Suppressor macrophage treated with lipopolysaccharide for 1 hour (primary cell): ENCODE measurements at regions not wholly inside any gene's neighbourhood (a gene's known extent, or its start where the extent isn't known, plus 50 kb on each side); places are given as distances from the start of the nearest gene placed in this dataset.
A peak's percentile ranks its signal among the peaks of the same experiment; 100 is the strongest.
"Not testable (repeated sequence)": the region's sequence is repeated elsewhere in the genome, so short reads cannot be mapped to it uniquely, and the experiment has no call there.

Experiments used
- DNase-seq, 3 donors: peaks; one replicate each; pipeline ENCODE4 v3.0.0-alpha.2; 2020 to 2022

DNA sequence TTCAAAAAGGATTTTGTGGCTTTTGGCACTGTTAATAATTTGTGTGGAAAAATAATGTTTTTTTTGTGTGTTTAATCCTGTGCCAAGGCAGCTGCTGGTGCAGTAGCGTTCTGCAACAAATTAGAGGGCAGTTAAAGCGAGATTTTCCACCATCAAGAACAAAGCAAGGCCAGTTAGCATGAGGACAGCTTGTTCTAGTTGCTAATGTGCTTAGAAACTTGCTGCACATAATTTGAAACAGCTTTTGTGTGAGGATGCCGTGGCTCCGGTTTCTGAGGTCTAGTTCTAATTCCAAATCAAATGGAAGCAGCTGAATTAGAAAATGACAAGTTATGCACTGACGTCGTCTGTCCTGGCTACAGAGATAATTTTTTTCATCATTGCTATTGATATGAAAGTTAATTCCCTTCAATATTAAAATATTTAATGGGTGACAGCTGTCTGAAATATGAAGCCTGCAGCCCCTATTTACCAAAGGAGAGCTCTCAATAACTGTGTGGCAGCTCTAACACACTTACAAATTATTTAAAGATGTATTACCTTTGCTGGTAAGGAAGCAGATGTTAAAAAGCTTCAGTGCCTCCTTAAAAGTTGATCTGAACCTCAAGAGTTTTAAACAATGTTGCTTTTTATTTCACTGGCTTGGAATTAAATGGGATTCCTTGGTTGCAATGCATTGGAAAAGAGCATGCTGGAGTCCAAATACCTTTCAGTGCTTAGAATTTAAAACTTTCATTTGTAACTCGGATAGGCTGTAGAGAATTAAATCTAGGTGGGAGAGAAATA lies 128.6 kb downstream of the SPATA31D1 start:
- no peak for DNase-seq

GRCh38 chr9:82122731-82123130 lies 134.2 kb downstream of the SPATA31D1 start:
- no peak for DNase-seq

DNA sequence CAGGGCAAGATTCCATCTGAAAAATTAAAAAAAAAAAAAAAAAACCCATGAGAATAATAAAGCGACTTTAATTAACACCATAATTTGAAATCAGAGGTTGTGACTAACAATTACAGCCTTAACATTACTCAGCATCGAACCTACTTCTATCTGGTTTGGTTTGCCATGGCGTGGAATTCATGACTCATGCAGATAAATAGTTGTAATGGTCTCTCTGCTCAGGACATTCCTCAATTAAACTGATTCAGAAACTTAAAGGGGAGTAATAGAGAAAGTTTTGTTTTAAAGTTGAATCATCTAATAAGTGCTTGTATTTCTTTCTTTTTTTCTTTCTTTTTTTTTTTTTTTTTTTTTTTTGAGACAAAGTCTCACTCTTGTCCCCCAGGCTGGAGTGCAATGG lies 135.5 kb downstream of the SPATA31D1 start:
- no peak for DNase-seq

DNA sequence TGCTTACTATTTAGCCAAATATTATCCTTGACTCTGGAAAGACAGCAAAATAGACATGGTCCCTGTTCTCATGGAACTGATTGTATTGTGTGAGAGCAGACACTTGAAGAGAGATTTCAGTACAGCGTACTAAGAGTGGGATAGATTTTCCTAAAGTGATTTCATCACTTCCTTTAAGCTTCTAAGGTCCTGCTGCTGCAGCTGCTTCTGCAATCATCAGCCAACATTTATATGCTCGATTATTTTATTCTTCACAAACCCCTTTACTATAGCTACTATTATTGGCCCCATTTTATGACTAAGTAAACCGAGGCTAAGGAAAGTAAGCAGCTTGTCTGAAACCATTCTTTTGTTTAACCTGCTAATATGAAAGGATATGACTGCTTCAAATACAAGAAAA lies 137.7 kb downstream of the SPATA31D1 start:
- peak in 2 of 3 donors; percentile 17 to 22 for DNase-seq

DNA sequence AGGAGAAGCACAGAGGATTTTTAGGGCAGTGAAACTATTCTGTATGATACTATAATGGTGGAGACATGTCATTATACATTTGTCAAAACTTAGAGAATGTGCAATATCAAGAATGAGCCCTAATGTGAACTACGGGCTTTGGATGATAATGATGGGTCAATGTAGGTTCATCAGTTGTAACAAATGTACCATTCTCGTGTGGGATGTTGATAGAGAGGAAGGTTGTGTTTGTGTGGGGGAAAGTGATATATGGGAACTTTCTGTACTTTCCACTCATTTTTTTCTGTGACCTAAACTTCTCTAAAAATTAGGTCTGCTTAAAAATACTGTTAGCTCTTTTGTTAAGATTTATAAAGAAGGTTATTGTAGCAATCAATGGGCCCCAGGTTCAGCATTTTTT lies 138.9 kb downstream of the SPATA31D1 start:
- peak; percentile 49 to 68 (median 65) for DNase-seq

DNA sequence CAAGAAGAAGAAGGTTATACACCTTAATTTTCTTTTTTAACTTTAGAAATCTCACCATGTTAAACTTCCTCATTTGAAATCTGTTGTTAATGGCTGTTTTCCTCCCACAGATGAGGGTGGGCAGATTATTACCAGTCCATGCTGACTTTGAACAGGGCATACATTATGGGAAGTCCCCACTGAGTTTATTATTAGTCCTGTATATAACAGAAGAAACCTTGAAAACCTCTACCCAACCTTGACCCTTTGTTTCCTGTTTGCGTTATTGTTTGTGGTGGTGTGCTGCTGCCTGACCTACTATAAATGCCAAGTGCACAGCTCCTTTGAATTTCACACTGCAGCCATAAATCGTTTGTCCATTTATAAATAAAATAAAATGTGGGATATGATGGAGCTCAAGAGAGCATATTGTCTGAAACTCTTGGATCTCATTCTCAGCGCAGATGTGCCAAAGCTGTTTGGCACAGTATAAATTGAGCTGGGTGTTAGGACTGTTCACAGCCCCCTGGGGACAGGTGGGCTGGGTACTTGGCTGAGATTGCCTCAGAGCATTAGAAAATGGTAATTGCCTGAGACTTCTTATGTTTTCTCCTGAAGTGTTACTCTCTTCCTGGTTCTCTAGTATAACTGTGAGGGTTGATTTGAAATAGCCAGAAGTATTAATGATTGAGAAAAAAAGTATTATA lies 139.6 kb downstream of the SPATA31D1 start:
- peak; percentile 65 to 73 (median 72) for DNase-seq

DNA sequence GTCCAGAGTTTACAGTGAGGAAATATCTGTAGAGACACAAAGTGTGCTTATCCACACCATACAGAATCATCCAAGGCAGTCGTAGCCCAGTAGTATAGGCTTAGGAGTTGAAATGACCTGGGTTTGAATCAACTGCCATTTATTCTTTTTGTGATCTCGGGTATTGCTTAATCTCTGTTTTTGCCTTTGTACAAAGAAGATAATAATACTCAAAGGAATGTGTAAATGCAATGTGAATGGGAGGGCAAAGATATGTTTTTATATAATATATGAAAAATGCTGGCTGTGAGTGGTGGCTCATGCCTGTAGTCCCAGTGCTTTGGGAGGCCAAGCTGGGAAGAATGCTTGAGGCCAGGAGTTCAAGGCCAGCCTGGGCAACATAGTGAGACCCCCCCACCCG lies 141.1 kb downstream of the SPATA31D1 start:
- no peak for DNase-seq

DNA sequence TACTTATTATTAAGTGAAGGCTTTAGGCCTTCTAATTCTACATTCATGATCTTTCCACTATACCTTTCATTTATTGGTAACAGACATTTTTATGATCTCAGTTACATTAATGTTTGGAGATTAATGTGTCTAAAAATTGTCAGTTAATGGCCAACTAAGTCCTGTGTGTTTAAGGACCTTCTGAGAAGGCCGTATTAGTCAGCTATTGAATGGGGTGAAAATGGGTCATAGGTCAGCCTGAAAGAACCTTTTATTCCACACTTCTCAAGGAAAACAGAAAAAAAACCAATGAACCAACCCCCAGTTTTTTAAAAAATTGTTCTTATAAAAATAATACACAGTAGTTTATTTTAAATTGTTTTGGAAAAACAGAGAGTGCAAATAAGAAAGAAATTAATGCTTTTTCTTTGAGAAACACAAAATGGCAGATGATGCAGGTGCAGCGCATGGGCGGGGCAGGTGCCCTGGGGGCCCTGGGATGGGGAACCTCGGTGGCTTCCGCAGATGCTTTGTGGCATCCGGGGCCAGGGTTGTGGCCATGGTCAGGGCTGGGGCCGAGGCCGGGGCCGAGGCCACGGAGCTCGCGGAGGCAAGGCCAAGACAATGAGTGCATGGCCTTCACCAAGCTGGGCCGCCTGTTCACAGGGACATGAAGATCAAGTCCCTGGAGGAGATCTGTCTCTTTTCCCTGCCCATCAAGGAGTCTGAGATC lies 141.9 kb downstream of the SPATA31D1 start:
- DNase-seq: peak in 1 of 3 donors; percentile 25

GRCh38 chr9:82131072-82131471 lies 142.5 kb downstream of the SPATA31D1 start:
- DNase-seq: no peak

DNA sequence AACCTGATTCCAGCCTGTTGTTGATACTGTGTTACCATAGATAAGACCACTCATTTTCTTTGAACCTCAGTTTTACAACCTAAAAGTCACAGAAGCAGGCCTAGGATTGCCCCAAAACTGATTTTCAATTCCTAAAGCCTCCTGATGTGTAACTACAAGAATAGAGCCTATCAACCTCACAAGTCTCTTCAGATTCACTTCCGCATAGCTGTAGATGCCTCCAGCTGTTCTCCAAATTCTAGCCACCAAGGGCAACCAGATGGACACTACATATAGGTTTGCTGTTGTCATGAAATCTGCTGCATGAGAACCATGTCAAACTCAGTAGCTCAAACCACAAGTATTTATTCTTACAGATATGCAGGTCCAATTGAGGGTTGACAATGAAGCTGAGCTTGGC lies 143.5 kb downstream of the SPATA31D1 start:
- no peak for DNase-seq

- no peak for DNase-seq
These were observed 145.4 kb downstream of the SPATA31D1 start for GRCh38 chr9:82134010-82134409.

DNA sequence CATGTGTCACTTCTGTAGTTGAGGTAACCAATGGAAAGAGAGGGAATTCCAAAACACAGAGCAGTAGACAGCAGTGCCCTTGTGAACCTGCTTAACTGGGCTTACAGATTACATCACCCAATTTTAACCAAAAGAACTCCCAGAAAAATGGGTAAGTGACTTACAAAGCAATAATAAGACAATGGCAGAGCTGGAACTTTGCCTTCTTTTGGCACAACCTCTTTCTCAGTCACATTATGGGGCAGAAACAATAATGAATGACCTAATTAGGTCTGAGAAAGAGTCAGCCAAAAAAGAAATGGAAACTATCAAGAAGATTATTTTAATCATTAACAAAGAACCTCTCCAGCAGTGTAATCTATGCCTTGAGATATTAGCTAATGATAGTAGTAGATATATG lies 146.5 kb downstream of the SPATA31D1 start:
- DNase-seq: no peak

- not testable (repeated sequence) for DNase-seq
These were observed 149.5 kb downstream of the SPATA31D1 start for GRCh38 chr9:82138081-82138480.

DNA sequence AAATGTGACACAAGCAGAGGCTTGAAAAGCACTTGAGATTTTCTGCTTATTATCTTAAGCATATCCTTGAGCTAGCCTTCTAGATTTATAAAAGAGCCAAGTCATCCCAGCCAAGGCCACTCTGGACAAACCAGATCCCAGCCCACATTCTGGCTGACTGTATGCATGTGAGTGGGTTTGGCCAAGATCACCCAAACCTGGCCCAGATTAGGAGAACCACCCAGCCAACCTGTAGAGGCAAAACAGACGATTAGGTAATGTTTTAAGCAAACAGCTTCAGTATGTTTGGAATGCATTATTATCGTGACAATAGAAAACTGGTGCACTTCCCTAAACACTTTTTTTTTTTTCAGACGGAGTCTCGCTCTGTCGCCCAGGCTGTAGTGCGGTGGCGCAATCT lies 151.9 kb downstream of the SPATA31D1 start:
- no peak for DNase-seq

- no peak for DNase-seq
These were observed 156.2 kb downstream of the SPATA31D1 start for GRCh38 chr9:82144803-82145202.

DNA sequence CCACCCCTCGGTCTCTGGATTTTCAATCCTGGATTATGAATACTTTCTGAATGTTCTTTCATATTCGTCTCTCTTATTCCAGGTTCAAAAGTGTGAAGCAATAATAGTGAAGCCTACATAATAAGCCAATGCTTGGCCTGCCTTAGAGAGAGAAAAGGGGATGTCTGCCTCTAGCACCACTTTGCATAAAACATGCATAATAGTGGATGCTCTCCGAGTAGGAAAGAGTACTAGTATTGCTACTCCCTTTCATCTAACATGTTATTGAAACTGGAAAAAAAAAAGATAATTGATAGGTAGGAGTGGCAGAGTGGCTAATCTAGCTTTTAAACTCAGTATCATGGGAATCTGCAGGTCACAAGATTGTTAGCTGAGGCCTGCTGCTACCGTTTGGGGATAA lies 158.1 kb downstream of the SPATA31D1 start:
- no peak for DNase-seq

DNA sequence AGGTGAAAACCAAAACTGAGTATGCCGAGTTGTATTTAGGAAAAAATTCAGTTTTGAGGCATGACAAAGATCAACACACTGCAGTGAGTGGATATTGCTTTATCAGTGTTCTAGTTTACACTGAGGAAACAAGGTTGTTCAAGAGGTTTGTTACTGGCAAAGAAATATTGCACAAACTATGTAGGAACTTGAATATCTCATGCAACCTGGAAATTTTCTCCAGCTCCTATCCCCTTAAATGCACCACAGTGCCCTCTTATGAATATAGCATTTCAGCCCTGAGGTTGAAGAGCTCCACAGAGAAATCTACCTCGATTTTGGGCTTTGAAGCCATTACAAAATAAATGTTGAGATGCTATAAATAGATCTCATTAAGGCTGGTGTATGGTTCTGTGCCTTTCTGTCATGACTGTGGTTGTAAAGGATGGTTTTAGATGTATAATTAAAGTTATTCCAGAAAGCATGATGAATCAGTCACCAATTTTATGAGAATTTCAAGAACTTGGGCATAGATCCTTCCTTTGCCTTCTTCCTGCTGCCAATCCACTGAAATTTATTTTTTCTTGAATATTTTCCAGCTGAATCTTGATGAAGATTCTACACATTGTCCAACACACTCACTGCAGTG lies 159.3 kb downstream of the SPATA31D1 start:
- DNase-seq: no peak

DNA sequence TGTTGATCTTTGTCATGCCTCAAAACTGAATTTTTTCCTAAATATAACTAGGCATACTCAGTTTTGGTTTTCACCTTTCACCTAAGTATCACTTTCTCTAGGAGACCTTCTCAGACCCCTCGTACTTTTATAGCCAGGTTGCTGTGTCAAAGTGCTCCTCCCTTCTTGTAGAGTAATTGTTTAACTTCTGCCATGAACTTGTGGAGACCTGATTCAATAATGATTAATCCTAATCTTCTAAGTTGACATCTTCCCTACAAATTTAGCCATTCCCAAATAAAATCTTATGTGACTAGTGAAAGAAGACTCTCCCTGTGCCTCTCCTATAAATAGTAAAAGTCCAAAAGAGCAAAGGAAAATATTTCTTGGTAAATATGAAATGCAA lies 159.8 kb downstream of the SPATA31D1 start:
- DNase-seq: no peak

DNA sequence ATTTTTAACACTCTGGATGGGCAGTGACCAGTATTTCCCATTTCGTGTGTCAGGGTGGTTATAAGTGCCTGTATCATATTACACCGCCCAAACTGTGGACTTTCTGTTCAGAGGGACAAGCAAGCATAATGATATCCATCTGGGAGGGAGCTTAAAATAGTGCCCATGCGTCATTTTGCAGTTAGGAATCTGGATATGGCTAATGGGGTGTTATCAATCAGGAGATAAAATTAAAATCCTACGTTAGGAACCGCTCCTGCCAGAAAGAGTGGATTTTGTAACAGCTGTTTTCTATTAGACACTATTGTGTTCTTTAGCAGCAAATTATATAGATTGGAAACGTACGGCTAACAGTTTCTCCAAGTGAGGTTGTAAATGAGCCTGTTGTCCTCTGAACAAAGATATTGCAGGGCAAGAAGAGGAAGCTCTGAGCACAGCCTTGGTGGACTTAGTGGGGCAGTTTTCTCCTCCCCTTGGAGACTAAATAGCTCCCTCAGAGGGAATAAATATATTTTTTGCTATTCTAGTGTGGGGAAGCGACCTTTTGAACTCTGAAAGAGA lies 160.4 kb downstream of the SPATA31D1 start:
- no peak for DNase-seq

- DNase-seq: no peak
These were observed 161.0 kb downstream of the SPATA31D1 start for GRCh38 chr9:82149501-82149946.

DNA sequence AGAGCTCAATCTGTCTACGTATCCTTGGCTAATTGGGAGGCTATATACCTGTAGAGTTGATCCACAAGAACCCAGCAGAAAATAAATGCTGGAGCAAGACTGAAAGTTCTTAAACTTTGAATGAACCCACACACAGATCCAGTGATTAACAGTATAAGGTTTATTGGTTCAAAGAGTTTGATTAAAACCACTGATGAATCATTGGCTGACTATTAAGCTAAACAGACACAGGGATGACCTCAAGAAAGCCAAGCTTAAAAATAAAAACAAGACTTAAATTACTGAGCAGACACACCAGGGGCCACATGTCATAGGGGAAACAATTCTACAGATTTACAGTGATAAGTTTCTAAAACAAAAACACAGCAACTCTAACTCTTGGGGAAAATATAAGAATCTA lies 163.6 kb downstream of the SPATA31D1 start:
- no peak for DNase-seq

GRCh38 chr9:82153032-82153431 lies 164.5 kb downstream of the SPATA31D1 start:
- no peak for DNase-seq

DNA sequence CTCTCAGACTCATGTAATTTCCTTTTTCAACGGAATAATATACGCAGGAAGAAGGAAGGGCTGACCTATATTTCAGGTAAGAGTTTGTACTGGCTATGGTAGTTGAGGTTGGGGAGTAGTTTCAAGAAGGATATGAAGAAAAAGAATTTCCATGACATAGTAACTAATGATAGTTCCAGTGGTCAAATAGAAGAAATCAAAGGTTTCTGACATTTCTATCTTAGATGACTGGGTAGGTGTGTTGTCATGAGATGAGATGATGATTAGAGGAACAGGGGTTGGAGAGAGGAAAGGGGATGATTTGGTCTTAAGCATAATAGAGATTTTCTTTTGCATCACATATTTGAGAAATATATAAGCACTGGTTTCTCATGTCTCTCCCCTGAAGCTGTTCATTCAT lies 166.0 kb downstream of the SPATA31D1 start:
- no peak for DNase-seq
